ENCODE measurements at regions not wholly inside any gene's neighbourhood (a gene's known extent, or its start where the extent isn't known, plus 50 kb on each side); places are given as distances from the start of the nearest gene placed in this dataset.

GRCh38 chr7:51792796-51793195 is 476.2 kb upstream of the COBL start:
- DNase-seq (ENCODE audit: low read depth in 2 of 2): no peak

DNA sequence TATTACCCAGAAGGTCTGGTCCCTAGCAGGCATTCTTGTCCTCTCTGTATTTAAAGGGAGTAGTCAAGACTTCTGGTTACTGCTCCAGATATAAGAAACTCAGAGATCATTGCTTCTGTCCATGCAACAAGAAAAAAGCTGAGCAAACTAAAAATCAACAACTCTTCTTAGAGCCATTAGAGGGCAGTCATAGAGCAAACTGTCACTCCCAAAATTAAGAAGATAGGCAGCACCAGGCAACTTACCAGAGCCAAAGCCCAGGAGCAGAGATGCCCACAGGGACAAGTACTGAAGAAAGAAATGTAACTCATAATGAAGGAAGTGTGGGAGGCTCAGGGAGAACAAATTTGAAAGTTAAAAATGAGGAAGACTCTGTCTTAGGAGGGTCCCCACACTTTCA is 472.9 kb upstream of the COBL start:
- DNase-seq (ENCODE audit: low read depth in 2 of 2): no peak

DNA sequence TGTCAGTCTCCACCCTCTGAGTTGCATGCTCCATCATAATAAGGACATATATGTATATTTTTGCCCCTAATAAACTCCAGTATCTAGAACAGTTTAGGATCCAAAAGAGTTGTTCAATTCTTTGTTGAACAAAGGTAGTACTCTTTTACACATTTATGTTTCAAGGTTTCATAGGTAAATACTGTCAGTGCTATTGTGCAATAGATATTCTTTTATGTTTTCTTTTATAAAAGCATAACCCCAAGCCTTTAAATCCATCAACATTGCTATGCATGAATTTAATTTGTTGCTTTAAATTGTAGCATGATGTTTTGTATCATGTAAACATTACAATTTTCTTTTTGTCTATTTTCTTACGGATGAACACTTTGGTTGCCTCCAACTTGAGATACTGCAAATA is 469.7 kb upstream of the COBL start:
- DNase-seq (ENCODE audit: low read depth in 2 of 2): no peak

- DNase-seq (ENCODE audit: low read depth in 2 of 2): no peak
Measured at GRCh38 chr7:51785876-51786275, 469.3 kb upstream of the COBL start.

DNA sequence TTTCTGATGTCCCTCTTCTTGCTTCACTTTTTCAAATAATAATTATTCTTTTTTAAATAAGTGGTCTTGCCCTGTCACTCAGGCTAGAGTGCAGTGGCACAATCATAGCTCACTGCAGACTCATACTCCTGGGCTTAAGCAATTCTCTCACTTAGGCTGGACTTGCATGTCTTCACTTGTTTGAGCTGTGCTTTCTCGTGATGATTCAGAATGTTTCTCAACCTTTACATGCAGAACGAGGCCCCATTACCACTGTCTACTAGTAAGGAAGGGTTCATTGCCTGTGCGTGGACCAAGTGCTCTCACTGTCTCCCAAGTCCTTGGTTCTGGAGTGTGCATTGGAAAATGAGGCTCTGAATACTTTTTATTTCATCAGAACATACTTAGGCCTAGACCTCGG is 468.6 kb upstream of the COBL start:
- DNase-seq (ENCODE audit: low read depth in 2 of 2): no peak

DNA sequence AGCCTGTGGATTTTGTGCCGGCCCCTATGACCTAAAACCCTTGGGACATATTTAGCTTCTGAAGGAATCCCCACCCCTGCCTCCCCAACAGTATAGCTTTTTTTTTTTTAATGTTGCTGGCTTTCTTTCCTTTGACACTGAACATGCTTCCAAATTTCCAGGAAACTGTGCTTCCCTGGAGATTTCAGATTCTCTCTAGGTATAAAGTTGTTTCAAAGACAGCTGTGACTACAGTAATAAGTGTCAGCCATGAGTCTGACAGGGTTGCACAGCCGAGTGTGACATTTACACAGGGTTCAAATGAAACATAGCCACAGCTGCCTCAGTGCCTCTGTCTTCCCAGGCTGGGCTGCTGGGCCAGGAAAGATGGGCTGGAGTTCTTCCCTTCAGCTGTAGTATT is 466.6 kb upstream of the COBL start:
- DNase-seq (ENCODE audit: low read depth in 2 of 2): no peak

DNA sequence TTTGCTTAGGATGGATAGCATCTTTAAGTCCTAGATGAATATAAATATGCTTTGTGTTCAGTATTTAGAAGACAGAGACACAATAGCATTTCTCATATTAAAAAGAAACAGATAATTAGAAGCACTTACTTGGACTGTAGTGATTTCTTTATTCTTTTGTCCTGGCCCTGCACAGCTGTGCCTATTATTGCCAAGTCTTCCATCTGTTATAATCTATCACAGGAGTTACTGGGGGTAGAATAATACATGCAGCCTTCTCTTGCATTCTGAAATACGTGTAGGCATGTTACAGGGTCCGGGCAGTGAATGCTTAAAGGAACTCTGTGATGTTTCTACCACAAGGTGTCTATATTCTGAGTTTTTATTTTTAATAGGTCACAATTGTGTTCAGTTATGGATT is 461.5 kb upstream of the COBL start:
- DNase-seq (ENCODE audit: low read depth in 2 of 2): no peak

- DNase-seq (ENCODE audit: low read depth in 2 of 2): no peak
Measured at GRCh38 chr7:51774178-51774577, 457.6 kb upstream of the COBL start.

DNA sequence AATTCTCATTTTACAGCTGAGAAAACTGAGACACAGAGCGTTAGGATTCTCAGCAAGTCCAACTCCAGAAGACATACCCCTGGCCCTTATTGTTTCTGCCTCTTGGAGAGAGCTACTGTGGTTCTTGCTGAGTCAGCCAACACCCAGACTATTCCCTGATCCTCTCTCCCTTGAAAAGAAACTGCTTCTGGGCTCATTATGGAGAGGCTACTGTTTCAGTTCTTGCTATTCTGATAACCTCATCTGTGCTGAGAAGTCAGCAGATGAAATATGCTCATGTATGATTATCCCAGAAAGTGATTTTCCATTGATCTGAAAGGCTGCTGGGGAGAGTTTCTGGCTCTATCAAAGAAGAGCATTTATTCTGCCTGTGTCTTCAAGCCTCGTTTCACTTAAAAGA is 455.6 kb upstream of the COBL start:
- no peak for DNase-seq (ENCODE audit: low read depth in 2 of 2)

DNA sequence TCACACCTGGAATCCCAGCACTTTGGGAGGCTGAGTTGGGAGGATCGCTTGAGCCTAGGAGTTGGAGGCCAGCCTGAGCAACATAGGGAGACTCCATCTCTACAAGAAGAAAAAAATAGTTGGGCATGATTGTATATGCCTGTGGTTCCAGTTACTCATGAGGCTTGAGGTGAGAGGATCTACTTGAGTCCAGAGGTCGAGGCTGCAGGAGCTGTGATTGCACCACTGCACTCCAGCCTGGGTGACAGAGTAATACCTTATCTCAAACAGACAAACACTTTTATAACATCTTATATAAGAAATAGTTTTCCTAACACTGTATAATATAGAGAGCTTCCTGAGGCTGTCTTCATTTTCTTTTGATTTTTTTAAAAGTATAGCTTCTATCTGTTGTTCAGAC is 448.4 kb upstream of the COBL start:
- no peak for DNase-seq (ENCODE audit: low read depth in 2 of 2)

DNA sequence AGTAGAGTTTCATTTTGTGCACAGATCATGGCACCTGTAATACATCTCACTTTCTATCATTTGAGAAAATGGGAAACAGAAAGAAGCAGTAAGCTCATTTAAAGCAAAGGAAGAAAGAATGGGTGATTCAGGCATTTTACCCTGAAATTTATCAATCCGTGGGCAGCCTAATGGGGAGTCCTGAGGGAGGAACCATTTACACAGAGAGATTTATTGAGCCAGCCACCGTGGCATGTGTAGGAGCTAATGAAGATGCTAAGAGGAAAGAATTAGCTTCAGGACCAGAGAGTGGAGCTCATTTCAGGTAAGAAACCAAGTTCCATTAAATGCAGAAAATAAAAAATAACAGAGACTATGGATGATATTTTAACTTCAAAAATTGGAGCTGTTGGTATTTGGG is 443.4 kb upstream of the COBL start:
- DNase-seq (ENCODE audit: low read depth in 2 of 2): no peak

- DNase-seq (ENCODE audit: low read depth in 2 of 2): no peak
Measured at GRCh38 chr7:51757960-51758359, 441.4 kb upstream of the COBL start.

GRCh38 chr7:51732951-51733350 is 416.3 kb upstream of the COBL start:
- DNase-seq (ENCODE audit: low read depth in 2 of 2): no peak

GRCh38 chr7:51732116-51732515 is 415.5 kb upstream of the COBL start:
- DNase-seq (ENCODE audit: low read depth in 2 of 2): no peak

DNA sequence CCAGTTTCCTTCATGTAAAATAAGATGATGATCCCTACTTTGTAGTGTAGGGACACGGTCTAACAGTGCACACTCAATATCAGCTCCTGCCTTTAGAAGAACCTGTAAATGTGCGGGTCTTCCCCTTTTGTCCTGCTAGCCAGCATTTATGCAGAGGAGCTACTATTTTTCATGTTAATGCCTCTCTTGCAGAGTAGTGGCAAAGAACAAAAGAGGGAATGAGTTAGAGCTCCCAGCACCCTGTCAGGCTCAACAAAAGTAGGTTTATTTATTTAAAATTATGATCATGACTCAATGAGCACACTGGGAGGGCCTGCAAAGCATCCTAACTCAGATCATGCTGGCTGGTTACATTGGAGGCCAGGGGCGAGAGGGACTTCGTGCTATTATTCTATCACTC is 414.5 kb upstream of the COBL start:
- DNase-seq (ENCODE audit: low read depth in 2 of 2): no peak

DNA sequence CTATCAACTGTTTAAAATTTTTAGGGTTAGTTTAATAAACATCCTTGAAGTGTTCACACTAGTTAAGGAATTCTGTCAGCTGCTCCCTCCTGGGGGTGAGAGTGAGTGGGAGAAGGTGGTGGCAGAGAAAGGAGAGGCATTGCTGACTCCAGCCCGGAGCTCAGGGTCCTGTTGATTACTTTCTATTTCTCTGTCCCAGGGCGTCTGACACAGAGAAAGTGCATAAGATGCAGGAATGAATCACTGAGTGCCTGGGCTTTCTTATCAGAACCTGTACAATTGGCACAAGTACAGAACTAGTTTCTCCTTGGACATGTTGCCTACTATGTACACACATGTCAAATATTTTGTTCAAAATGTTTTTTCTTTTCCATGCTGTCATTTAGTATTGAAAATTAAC is 410.8 kb upstream of the COBL start:
- DNase-seq (ENCODE audit: low read depth in 2 of 2): no peak

DNA sequence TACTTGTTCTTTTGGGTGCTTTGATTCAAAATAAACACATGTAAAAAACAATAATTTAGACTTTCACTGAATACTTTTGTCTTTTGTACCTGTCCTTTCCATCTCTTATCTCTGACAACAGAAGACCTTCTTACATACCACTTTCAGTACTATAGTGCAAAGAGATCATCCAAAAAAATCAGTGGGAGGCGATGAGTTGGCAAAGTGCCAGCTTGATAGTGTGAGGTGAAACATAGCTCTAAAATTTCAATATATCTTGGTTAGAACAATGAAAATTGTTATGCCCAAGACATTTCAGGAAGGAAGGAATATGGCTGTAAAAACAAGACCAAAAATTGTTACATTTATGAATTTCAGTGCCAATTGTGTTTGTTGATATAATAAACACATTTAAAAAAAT is 390.2 kb upstream of the COBL start:
- DNase-seq (ENCODE audit: low read depth in 2 of 2): no peak

DNA sequence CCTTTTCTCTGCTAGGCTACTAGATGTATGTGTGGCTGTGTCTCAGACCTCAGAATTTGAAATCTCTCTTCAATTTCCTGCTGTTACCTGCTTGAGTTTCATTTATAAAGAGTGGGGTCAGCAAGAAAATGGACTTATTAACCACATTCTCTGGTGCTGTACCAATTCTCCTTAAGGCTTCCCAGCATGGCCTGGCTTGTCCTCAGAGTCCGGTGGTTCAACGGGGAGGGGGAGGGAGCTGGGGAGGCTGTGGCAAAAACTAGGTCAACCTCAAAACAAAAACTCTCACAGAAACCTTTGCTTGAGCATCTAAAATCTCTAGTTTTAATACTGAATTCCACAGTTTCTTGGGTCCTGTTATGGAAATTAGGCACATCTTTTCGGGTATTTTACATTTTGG is 389.1 kb upstream of the COBL start:
- no peak for DNase-seq (ENCODE audit: low read depth in 2 of 2)

- no peak for DNase-seq (ENCODE audit: low read depth in 2 of 2)
Measured at GRCh38 chr7:51702673-51703072, 386.1 kb upstream of the COBL start.

- DNase-seq (ENCODE audit: low read depth in 2 of 2): no peak
Measured at GRCh38 chr7:51701935-51702334, 385.3 kb upstream of the COBL start.

- no peak for DNase-seq (ENCODE audit: low read depth in 2 of 2)
Measured at GRCh38 chr7:51700593-51701215, 384.1 kb upstream of the COBL start.

DNA sequence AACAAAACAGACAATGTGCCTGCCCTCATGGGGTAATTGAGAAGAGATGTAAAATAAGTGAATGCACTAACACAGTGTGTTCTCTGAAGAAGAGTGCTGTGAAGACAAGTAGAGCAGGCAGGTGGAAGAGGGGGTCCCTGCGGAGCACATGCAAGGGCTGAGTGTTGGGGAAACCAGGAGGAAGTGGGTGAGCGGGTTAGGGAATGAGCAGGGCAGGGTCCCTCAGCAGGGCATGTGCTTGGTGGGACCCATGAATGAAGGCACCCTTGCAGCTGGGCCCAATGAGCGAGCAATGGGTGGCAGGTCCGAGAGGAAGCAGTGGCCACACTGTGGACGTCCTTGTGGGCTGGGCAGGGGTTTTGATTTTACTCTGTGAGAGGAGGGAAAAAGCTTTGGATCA is 376.6 kb upstream of the COBL start:
- DNase-seq (ENCODE audit: low read depth in 2 of 2): no peak

- no peak for DNase-seq (ENCODE audit: low read depth in 2 of 2)
Measured at GRCh38 chr7:51689547-51689946, 372.9 kb upstream of the COBL start.

DNA sequence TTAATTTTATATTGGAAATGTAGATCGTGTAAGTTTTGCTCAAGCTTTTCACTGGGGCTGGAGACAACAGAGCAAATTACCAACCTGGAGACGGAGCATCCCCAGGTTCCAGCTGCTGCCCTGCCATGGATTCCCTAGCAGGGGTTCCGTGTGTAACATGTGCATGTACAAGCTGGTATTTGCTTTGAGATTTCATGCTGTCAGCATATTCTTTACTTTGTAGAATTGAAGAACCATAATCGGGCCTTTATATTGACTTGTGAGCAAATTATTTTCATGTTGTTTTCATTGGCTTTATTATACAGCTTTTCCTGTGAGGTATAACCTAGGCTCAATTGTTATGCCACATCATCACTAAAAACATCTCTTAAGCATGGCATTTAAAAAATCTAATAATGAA is 369.2 kb upstream of the COBL start:
- DNase-seq (ENCODE audit: low read depth in 2 of 2): no peak

Data from activated CD8-positive, alpha-beta memory T cell treated with anti-CD3 and anti-CD28 coated beads for 4 hours (primary cell).